ENCODE measurements at regions not wholly inside any gene's neighbourhood (a gene's known extent, or its start where the extent isn't known, plus 50 kb on each side); places are given as distances from the start of the nearest gene placed in this dataset.

- no peak for TF ChIP-seq CTCF (IDR thresholded peaks at IDR 0.05)
- intact Hi-C loops (cut with DNase I, micrococcal nuclease), result no loop called here
- ATAC-seq, result no peak
Measured at GRCh38 chr1:114322734-114323133, 169.1 kb upstream of the SYT6 start.

GRCh38 chr1:114322207-114322606 is 168.5 kb upstream of the SYT6 start:
- ATAC-seq (no peak), DNase-seq (no peak)
- no peak for TF ChIP-seq CTCF (IDR thresholded peaks at IDR 0.05)
- no peaks in the 10 kb centered on the region for H3K4me1 ChIP-seq (ENCODE audit: low read depth)
- intact Hi-C loops (cut with DNase I, micrococcal nuclease), result no loop called here
- no peak overlapping the region for H3K4me3 ChIP-seq
- H3K36me3 ChIP-seq (ENCODE audit: low read depth), result no peaks in the 10 kb centered on the region
- no peaks in the 10 kb centered on the region for H3K9me3 ChIP-seq

More at GRCh38 chr1:114322734-114323133, 169.1 kb upstream of the SYT6 start:
- no peaks in the 10 kb centered on the region for H3K36me3 ChIP-seq (ENCODE audit: low read depth)
- H3K4me1 ChIP-seq (ENCODE audit: low read depth), result no peaks in the 10 kb centered on the region
- DNase-seq, result no peak
- H3K9me3 ChIP-seq, result no peaks in the 10 kb centered on the region
- no peak overlapping the region for H3K4me3 ChIP-seq

- DNase-seq (no peak), ATAC-seq (no peak)
- no peak for TF ChIP-seq CTCF (IDR thresholded peaks at IDR 0.05)
- Histone ChIP-seq H3K9me3 (no peaks in the 10 kb centered on the region), H3K36me3 (ENCODE audit: low read depth) (no peaks in the 10 kb centered on the region), H3K4me1 (ENCODE audit: low read depth) (no peaks in the 10 kb centered on the region), H3K4me3 (no peak overlapping the region)
- intact Hi-C loops (cut with DNase I, micrococcal nuclease), result no loop called here
Measured at GRCh38 chr1:114320586-114320985, 166.9 kb upstream of the SYT6 start.

GRCh38 chr1:114319418-114319817 is 165.7 kb upstream of the SYT6 start:
- H3K4me3 ChIP-seq, result no peak overlapping the region
- H3K9me3 ChIP-seq, result no peaks in the 10 kb centered on the region
- intact Hi-C loops (cut with DNase I, micrococcal nuclease), result no loop called here
- no peak for TF ChIP-seq CTCF (IDR thresholded peaks at IDR 0.05)
- H3K36me3 ChIP-seq (ENCODE audit: low read depth), result no peaks in the 10 kb centered on the region
- DNase-seq (no peak), ATAC-seq (no peak)
- no peaks in the 10 kb centered on the region for H3K4me1 ChIP-seq (ENCODE audit: low read depth)

GRCh38 chr1:114318961-114319360 is 165.3 kb upstream of the SYT6 start:
- DNase-seq (no peak), ATAC-seq (no peak)
- Histone ChIP-seq H3K4me3 (no peak overlapping the region), H3K9me3 (no peaks in the 10 kb centered on the region), H3K4me1 (ENCODE audit: low read depth) (no peaks in the 10 kb centered on the region), H3K36me3 (ENCODE audit: low read depth) (no peaks in the 10 kb centered on the region)
- intact Hi-C loops (cut with DNase I, micrococcal nuclease), result no loop called here
- TF ChIP-seq CTCF (IDR thresholded peaks at IDR 0.05), result no peak

- no peaks in the 10 kb centered on the region for H3K4me1 ChIP-seq (ENCODE audit: low read depth)
- intact Hi-C loops (cut with DNase I, micrococcal nuclease), result no loop called here
- no peaks in the 10 kb centered on the region for H3K9me3 ChIP-seq
- no peaks in the 10 kb centered on the region for H3K36me3 ChIP-seq (ENCODE audit: low read depth)
- DNase-seq (no peak), ATAC-seq (no peak)
- H3K4me3 ChIP-seq, result no peak overlapping the region
- no peak for TF ChIP-seq CTCF (IDR thresholded peaks at IDR 0.05)
Measured at GRCh38 chr1:114316204-114316603, 162.5 kb upstream of the SYT6 start.
